OCI-LY1 (cell line): ENCODE measurements at regions not wholly inside any gene's neighbourhood (a gene's known extent, or its start where the extent isn't known, plus 50 kb on each side); places are given as distances from the start of the nearest gene placed in this dataset.

Source experiments
- H2AFZ ChIP-seq: fragments of 200-600 bp; sonication (generic), shearing (Covaris generic); 2 replicates; pipeline ENCODE4 v1.6.0; 2014; ENCODE audit warnings: antibody characterized with exemption, mild to moderate bottlenecking, low read length
- H3F3A ChIP-seq: fragments of 200-600 bp; sonication (generic), shearing (Covaris generic); 2 replicates; pipeline ENCODE4 v1.6.0; 2014; ENCODE audit warnings: mild to moderate bottlenecking, antibody characterized with exemption, low read length, moderate library complexity; ENCODE audit not compliant: insufficient read depth
- H3K27ac ChIP-seq: fragments of 200-600 bp; sonication (generic); 2 replicates; pipeline ENCODE4 v1.5.1; 2014; ENCODE audit warnings: low read length, mixed run types, mild to moderate bottlenecking, low read depth; ENCODE audit not compliant: poor library complexity, severe bottlenecking
- H3K27me3 ChIP-seq: fragments of 200-600 bp; sonication (generic); 2 replicates; pipeline ENCODE4 v1.6.0; 2014; ENCODE audit warnings: antibody characterized with exemption, mild to moderate bottlenecking, low read length, moderate library complexity; ENCODE audit not compliant: insufficient read depth
- H3K36me3 ChIP-seq: fragments of 200-600 bp; sonication (generic); 2 replicates; pipeline ENCODE4 v1.6.1; 2014; ENCODE audit warnings: mild to moderate bottlenecking, antibody characterized with exemption, low read length, moderate library complexity, mixed read lengths; ENCODE audit not compliant: insufficient read depth
- H3K4me1 ChIP-seq: fragments of 200-600 bp; sonication (generic); 2 replicates; pipeline ENCODE4 v1.5.1; 2014; ENCODE audit warnings: mild to moderate bottlenecking, low read length, moderate library complexity; ENCODE audit not compliant: insufficient read depth, severe bottlenecking
- H3K4me2 ChIP-seq: fragments of 200-600 bp; sonication (generic), shearing (Covaris generic); 2 replicates; pipeline ENCODE4 v1.6.1; 2014; ENCODE audit warnings: low read length
- H3K4me3 ChIP-seq: fragments of 200-600 bp; sonication (generic); 2 replicates; pipeline ENCODE4 v1.5.1; 2014; ENCODE audit warnings: low read length, low read depth, mild to moderate bottlenecking, mixed read lengths; ENCODE audit not compliant: poor library complexity, severe bottlenecking
- H3K79me2 ChIP-seq: fragments of 200-600 bp; shearing (Covaris generic); 2 replicates; pipeline ENCODE4 v1.6.1; 2016; ENCODE audit warnings: mixed run types, low read length, mixed read lengths; ENCODE audit not compliant: insufficient read depth
- H3K9ac ChIP-seq: fragments of 200-600 bp; sonication (generic), shearing (Covaris generic); 2 replicates; pipeline ENCODE4 v1.6.1; 2014; ENCODE audit warnings: mild to moderate bottlenecking, low read length, mixed read lengths
- H3K9me2 ChIP-seq: fragments of 200-600 bp; sonication (generic), shearing (Covaris generic); 2 replicates; pipeline ENCODE4 v1.6.1; 2014; ENCODE audit warnings: low read depth, mild to moderate bottlenecking, low read length, mixed read lengths
- H3K9me3 ChIP-seq: fragments of 200-600 bp; shearing (Covaris generic); 2 replicates; pipeline ENCODE4 v1.6.1; 2014; ENCODE audit warnings: low read length, mixed read lengths
- H4K20me1 ChIP-seq: fragments of 200-600 bp; sonication (generic), shearing (Covaris generic); 2 replicates; pipeline ENCODE4 v1.6.0; 2016; ENCODE audit warnings: mild to moderate bottlenecking, low read length; ENCODE audit not compliant: insufficient read depth
- CTCF ChIP-seq: fragments of 200-600 bp; sonication (generic), shearing (Covaris generic); IDR thresholded peaks from 2 replicates; pipeline ENCODE4 v1.5.1; 2017; ENCODE audit warnings: mild to moderate bottlenecking, antibody characterized with exemption, low read length, moderate library complexity, mixed read lengths
- EZH2 ChIP-seq: fragments of 200-600 bp; sonication (generic), shearing (Covaris generic); IDR thresholded peaks from 2 replicates; pipeline ENCODE4 v1.8.0; 2017; ENCODE audit warnings: borderline replicate concordance, mixed run types, mild to moderate bottlenecking, antibody characterized with exemption, low read length, moderate library complexity, mixed read lengths

GRCh38 chr3:174488527-174488926 is 370.6 kb upstream of the NAALADL2 start:
- H3F3A ChIP-seq: no peaks in the 10 kb centered on the region
- no peak overlapping the region for H3K27ac ChIP-seq
- H4K20me1 ChIP-seq: no peaks in the 10 kb centered on the region
- no peak overlapping the region for H2AFZ ChIP-seq
- H3K36me3 ChIP-seq: no peaks in the 10 kb centered on the region
- no peaks in the 10 kb centered on the region for H3K4me1 ChIP-seq
- H3K27me3 ChIP-seq: no peaks in the 10 kb centered on the region
- no peaks in the 10 kb centered on the region for H3K9me3 ChIP-seq
- TF ChIP-seq CTCF (no peak), EZH2 (no peak)
- H3K4me2 ChIP-seq: no peak overlapping the region
- no peaks in the 10 kb centered on the region for H3K9me2 ChIP-seq
- H3K4me3 ChIP-seq: no peak overlapping the region
- H3K79me2 ChIP-seq: no peaks in the 10 kb centered on the region
- no peak overlapping the region for H3K9ac ChIP-seq

GRCh38 chr3:174495311-174495710 is 363.8 kb upstream of the NAALADL2 start:
- H3K79me2 ChIP-seq: no peaks in the 10 kb centered on the region
- H3K36me3 ChIP-seq: no peaks in the 10 kb centered on the region
- no peak overlapping the region for H3K27ac ChIP-seq
- no peaks in the 10 kb centered on the region for H3F3A ChIP-seq
- H3K4me2 ChIP-seq: no peak overlapping the region
- H3K4me3 ChIP-seq: no peak overlapping the region
- H3K9ac ChIP-seq: no peak overlapping the region
- H3K9me3 ChIP-seq: no peaks in the 10 kb centered on the region
- no peaks in the 10 kb centered on the region for H3K4me1 ChIP-seq
- no peaks in the 10 kb centered on the region for H3K9me2 ChIP-seq
- H3K27me3 ChIP-seq: no peaks in the 10 kb centered on the region
- TF ChIP-seq EZH2: no peak
- TF ChIP-seq CTCF: no peak
- no peaks in the 10 kb centered on the region for H4K20me1 ChIP-seq
- no peak overlapping the region for H2AFZ ChIP-seq

GRCh38 chr3:174495928-174496327 is 363.2 kb upstream of the NAALADL2 start:
- H3K27ac ChIP-seq: no peak overlapping the region

More at GRCh38 chr3:174495928-174496327, 363.2 kb upstream of the NAALADL2 start:
- no peaks in the 10 kb centered on the region for H3K79me2 ChIP-seq
- H3K9me2 ChIP-seq: no peaks in the 10 kb centered on the region
- H3K4me1 ChIP-seq: no peaks in the 10 kb centered on the region
- H3K36me3 ChIP-seq: no peaks in the 10 kb centered on the region
- no peak overlapping the region for H3K4me3 ChIP-seq
- H3K9ac ChIP-seq: no peak overlapping the region
- no peaks in the 10 kb centered on the region for H3K27me3 ChIP-seq
- H4K20me1 ChIP-seq: no peaks in the 10 kb centered on the region
- H3K4me2 ChIP-seq: no peak overlapping the region
- TF ChIP-seq EZH2: no peak
- TF ChIP-seq CTCF: no peak
- H3K9me3 ChIP-seq: no peaks in the 10 kb centered on the region
- no peak overlapping the region for H2AFZ ChIP-seq
- no peaks in the 10 kb centered on the region for H3F3A ChIP-seq
